PC-3 (cell line): ENCODE measurements at regions not wholly inside any gene's neighbourhood (a gene's known extent, or its start where the extent isn't known, plus 50 kb on each side); places are given as distances from the start of the nearest gene placed in this dataset.
"Not testable (repeated sequence)": the region's sequence is repeated elsewhere in the genome, so short reads cannot be mapped to it uniquely, and the experiment has no call there.

Experiments
- EZH2 ChIP-seq: fragments of 300-600 bp; sonication (generic); IDR thresholded peaks from one replicate; pipeline ENCODE4 v1.6.1; 2017; ENCODE audit warnings: antibody characterized with exemption, mild to moderate bottlenecking, low read length; ENCODE audit not compliant: unreplicated experiment
- EZH2phosphoT487 ChIP-seq: fragments of 300-600 bp; sonication (generic); IDR thresholded peaks from 2 replicates; pipeline ENCODE4 v1.6.1; 2018; ENCODE audit warnings: mild to moderate bottlenecking, antibody characterized with exemption, low read length, borderline replicate concordance
- TF ChIP-seq, protein P1 (sequence below): fragments of 300-600 bp; sonication (generic); conservative IDR thresholded peaks from 2 replicates; pipeline ENCODE4 v1.5.1; 2017; ENCODE audit warnings: antibody characterized with exemption, low read depth, mild to moderate bottlenecking, low read length

DNA sequence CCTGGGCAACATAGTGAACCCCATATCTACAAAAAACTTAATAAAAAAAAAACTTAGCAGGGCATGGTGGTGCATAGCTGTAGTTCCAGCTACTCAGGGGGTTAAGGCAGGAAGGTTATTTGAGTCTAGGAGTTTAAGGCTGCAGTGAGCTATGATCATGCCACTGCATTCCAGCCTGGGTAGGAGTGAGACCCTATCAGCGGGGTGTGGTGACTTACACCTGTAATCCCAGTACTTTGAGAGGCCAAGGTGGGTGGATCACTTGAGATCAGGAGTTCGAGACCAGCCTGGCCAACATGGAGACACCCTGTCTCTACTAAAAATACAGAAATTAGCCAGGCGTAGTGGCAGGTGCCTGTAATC is 63.0 kb upstream of the TRIM24 start:
- not testable (repeated sequence) for TF ChIP-seq EZH2, EZH2phosphoT487
- TF ChIP-seq, protein P1, sequence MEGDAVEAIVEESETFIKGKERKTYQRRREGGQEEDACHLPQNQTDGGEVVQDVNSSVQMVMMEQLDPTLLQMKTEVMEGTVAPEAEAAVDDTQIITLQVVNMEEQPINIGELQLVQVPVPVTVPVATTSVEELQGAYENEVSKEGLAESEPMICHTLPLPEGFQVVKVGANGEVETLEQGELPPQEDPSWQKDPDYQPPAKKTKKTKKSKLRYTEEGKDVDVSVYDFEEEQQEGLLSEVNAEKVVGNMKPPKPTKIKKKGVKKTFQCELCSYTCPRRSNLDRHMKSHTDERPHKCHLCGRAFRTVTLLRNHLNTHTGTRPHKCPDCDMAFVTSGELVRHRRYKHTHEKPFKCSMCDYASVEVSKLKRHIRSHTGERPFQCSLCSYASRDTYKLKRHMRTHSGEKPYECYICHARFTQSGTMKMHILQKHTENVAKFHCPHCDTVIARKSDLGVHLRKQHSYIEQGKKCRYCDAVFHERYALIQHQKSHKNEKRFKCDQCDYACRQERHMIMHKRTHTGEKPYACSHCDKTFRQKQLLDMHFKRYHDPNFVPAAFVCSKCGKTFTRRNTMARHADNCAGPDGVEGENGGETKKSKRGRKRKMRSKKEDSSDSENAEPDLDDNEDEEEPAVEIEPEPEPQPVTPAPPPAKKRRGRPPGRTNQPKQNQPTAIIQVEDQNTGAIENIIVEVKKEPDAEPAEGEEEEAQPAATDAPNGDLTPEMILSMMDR = not testable (repeated sequence)
